IPS DF 6.9 (cell line): ENCODE measurements at regions not wholly inside any gene's neighbourhood (a gene's known extent, or its start where the extent isn't known, plus 50 kb on each side); places are given as distances from the start of the nearest gene placed in this dataset.
"Not testable (repeated sequence)": the region's sequence is repeated elsewhere in the genome, so short reads cannot be mapped to it uniquely, and the experiment has no call there.

Experiments
- DNase-seq: peaks from one replicate; pipeline ENCODE4 v3.0.0-alpha.2; 2013; ENCODE audit warnings: low read depth, low spot score
- H3K27ac ChIP-seq: one replicate; pipeline ENCODE4 v1.5.1; 2013; ENCODE audit warnings: low read length, control low read depth
- H3K27me3 ChIP-seq: 2 replicates; pipeline ENCODE4 v1.6.1; 2013; ENCODE audit warnings: mild to moderate bottlenecking, low read length; ENCODE audit not compliant: control insufficient read depth, insufficient read depth
- H3K36me3 ChIP-seq: 2 replicates; pipeline ENCODE4 v1.6.1; 2013; ENCODE audit warnings: low read length; ENCODE audit not compliant: control insufficient read depth, insufficient read depth
- H3K4me1 ChIP-seq: 2 replicates; pipeline ENCODE4 v1.6.1; 2013; ENCODE audit warnings: low read length; ENCODE audit not compliant: control insufficient read depth, insufficient read depth
- H3K4me3 ChIP-seq: 2 replicates; pipeline ENCODE4 v1.5.1; 2013; ENCODE audit warnings: mild to moderate bottlenecking, low read length
- H3K9me3 ChIP-seq: 2 replicates; pipeline ENCODE4 v1.6.1; 2013; ENCODE audit warnings: low read length, inconsistent platforms; ENCODE audit not compliant: control insufficient read depth, insufficient read depth
- WGBS: extraction: QIAGEN DNeasy Blood & Tissue Kit; methylation state at CpG from one replicate; pipeline ENCODE4 v1.1.7; 2013; ENCODE audit warnings: mixed read lengths, missing lambda C conversion rate; ENCODE audit not compliant: insufficient read length, insufficient coverage; 5-methylcytosine and 5-hydroxymethylcytosine counted together

- no peak overlapping the region for H3K4me3 ChIP-seq
- H3K9me3 ChIP-seq = no peaks in the 10 kb centered on the region
- WGBS = no CpG with 5 or more reads among the region's 4 CpGs
- no peaks in the 10 kb centered on the region for H3K36me3 ChIP-seq
- no peaks in the 10 kb centered on the region for H3K4me1 ChIP-seq
- no peak overlapping the region for H3K27ac ChIP-seq
- H3K27me3 ChIP-seq = no peaks in the 10 kb centered on the region
- no peak for DNase-seq
Measured at GRCh38 chr7:84941936-84942335, 244.9 kb downstream of the SEMA3D start.

- Histone ChIP-seq H3K4me3 (no peak overlapping the region), H3K27ac (no peak overlapping the region), H3K36me3 (no peaks in the 10 kb centered on the region), H3K9me3 (no peaks in the 10 kb centered on the region), H3K4me1 (no peaks in the 10 kb centered on the region), H3K27me3 (no peaks in the 10 kb centered on the region)
- DNase-seq = no peak
- WGBS = no CpG with 5 or more reads among the region's 1 CpG
Measured at GRCh38 chr7:84941291-84941690, 245.6 kb downstream of the SEMA3D start.

- Histone ChIP-seq H3K27ac (no peak overlapping the region), H3K4me1 (no peaks in the 10 kb centered on the region), H3K4me3 (no peak overlapping the region), H3K36me3 (no peaks in the 10 kb centered on the region), H3K27me3 (no peaks in the 10 kb centered on the region), H3K9me3 (no peaks in the 10 kb centered on the region)
- WGBS = no CpG with 5 or more reads among the region's 32 CpGs
- no peak for DNase-seq
Measured at GRCh38 chr7:84939888-84940287, 247.0 kb downstream of the SEMA3D start.

- no peak for DNase-seq
- no CpG with 5 or more reads among the region's 7 CpGs for WGBS
- no peak overlapping the region for H3K4me3 ChIP-seq
Measured at GRCh38 chr7:84939442-84939841, 247.4 kb downstream of the SEMA3D start.

GRCh38 chr7:84924353-84924752, 262.5 kb downstream of the SEMA3D start:
- no peaks in the 10 kb centered on the region for H3K36me3 ChIP-seq
- H3K27ac ChIP-seq = no peak overlapping the region
- H3K9me3 ChIP-seq = no peaks in the 10 kb centered on the region
- no CpG with 5 or more reads among the region's 3 CpGs for whole genome bisulfite sequencing
- no peaks in the 10 kb centered on the region for H3K27me3 ChIP-seq
- no peaks in the 10 kb centered on the region; the same call in 1 of the 2 replicates for H3K4me1 ChIP-seq
- H3K4me3 ChIP-seq = no peak overlapping the region
- DNase-seq = no peak

More at GRCh38 chr7:84939442-84939841, 247.4 kb downstream of the SEMA3D start:
- H3K4me1 ChIP-seq = no peaks in the 10 kb centered on the region
- H3K27ac ChIP-seq = no peak overlapping the region
- no peaks in the 10 kb centered on the region for H3K9me3 ChIP-seq
- no peaks in the 10 kb centered on the region for H3K27me3 ChIP-seq
- no peaks in the 10 kb centered on the region for H3K36me3 ChIP-seq

GRCh38 chr7:84923348-84923747, 263.5 kb downstream of the SEMA3D start:
- Histone ChIP-seq H3K27ac (no peak overlapping the region), H3K9me3 (no peaks in the 10 kb centered on the region), H3K4me1 (no peaks in the 10 kb centered on the region; the same call in 1 of the 2 replicates), H3K4me3 (no peak overlapping the region), H3K36me3 (no peaks in the 10 kb centered on the region), H3K27me3 (no peaks in the 10 kb centered on the region)
- WGBS = no CpG with 5 or more reads among the region's 1 CpG
- no peak for DNase-seq

DNA sequence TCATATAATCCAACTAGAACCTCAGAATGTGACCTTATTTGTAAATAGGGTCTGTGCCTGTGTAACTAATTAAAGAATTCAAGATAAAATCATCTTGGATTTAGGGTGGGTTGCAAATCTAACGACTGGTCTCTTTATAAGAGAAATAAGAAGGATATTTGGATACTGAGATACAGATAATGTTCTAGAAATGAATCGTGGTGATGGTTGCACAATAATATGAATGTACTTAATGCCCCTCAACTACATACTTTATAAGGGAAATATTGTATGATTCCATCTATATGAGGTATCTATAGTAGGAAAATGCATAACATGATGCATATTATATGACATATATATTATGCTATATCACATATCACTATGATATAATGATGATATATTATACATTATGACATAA, 265.7 kb downstream of the SEMA3D start:
- WGBS = no CpG with 5 or more reads among the region's 2 CpGs

GRCh38 chr7:84916973-84917372, 269.9 kb downstream of the SEMA3D start:
- H3K4me3 ChIP-seq, H3K27me3 ChIP-seq, DNase-seq, H3K36me3 ChIP-seq, H3K4me1 ChIP-seq, H3K9me3 ChIP-seq, H3K27ac ChIP-seq: not testable (repeated sequence)
- no CpG with 5 or more reads among the region's 8 CpGs for WGBS

More for the DNA sequence above, 265.7 kb downstream of the SEMA3D start:
- Histone ChIP-seq H3K4me1 (no peaks in the 10 kb centered on the region), H3K27me3 (no peaks in the 10 kb centered on the region), H3K36me3 (no peaks in the 10 kb centered on the region), H3K4me3 (no peak overlapping the region), H3K27ac (no peak overlapping the region), H3K9me3 (no peaks in the 10 kb centered on the region)
- DNase-seq = no peak

DNA sequence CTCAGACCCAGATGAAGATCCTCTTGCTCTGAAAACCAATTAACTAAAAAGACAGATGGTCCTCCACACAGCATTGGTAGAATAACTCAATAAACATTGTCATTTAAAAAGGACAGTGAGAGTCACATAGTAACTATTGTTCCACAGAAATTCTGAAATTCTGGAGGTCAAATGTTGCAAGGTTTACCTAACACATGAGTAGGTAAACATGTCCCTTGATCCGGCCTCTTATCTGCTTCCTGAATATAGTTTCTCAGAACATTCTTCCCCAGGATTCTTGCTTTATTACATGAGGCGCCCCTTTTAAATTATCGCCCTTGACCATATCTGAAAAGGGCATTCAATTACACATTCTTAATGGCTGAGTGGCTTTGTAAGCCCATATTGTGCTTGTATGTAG, 270.7 kb downstream of the SEMA3D start:
- H3K27me3 ChIP-seq = no peaks in the 10 kb centered on the region
- DNase-seq = no peak
- H3K4me3 ChIP-seq = no peak overlapping the region
- no peaks in the 10 kb centered on the region for H3K4me1 ChIP-seq
- no peak overlapping the region for H3K27ac ChIP-seq
- H3K9me3 ChIP-seq = no peaks in the 10 kb centered on the region
- no peaks in the 10 kb centered on the region for H3K36me3 ChIP-seq
- no CpG with 5 or more reads among the region's 3 CpGs for WGBS

DNA sequence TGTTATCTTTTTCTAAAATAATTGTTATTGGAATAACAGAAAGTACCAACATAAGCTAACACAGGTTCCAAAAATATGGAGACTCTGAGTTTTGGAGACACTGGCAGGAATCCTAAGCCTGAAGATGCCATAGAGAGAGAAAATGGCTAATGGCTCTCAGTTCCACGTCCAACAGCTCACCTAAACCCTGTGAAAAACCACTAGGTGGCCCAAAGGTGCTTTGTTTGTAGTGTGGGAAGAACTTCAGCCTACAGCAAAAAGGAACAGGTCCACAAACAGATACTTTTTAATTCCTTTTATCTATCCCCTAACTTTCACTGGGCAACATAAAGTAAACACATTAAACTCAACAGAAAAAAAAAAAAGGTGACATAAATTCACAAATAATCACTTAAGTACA, 272.3 kb downstream of the SEMA3D start:
- Histone ChIP-seq H3K9me3 (no peaks in the 10 kb centered on the region), H3K4me1 (no peaks in the 10 kb centered on the region; the same call in 1 of the 2 replicates), H3K27ac (no peak overlapping the region), H3K27me3 (no peaks in the 10 kb centered on the region), H3K4me3 (no peak overlapping the region), H3K36me3 (no peaks in the 10 kb centered on the region)
- DNase-seq = no peak
- no CpG with 5 or more reads among the region's 1 CpG for WGBS

DNA sequence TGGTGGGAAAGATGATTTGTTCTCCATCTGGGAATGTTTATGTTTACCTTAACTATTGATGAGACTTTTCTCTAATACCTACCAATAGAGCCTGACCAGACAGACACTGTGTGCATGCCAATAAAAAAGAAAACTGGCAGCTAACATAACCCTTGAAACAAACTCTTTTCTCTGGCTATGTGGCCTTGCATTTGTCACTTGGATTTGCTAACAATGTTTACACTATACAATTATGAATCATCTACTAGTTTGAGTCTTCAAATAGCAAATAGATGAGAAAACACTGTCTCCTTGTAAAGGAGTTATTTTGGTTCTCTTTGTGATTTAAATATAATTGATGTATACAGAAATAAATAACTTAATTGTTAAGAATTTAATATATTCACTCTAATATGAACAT, 273.1 kb downstream of the SEMA3D start:
- Histone ChIP-seq H3K27ac (no peak overlapping the region), H3K4me3 (no peak overlapping the region), H3K9me3 (no peaks in the 10 kb centered on the region), H3K4me1 (no peaks in the 10 kb centered on the region; the same call in 1 of the 2 replicates), H3K27me3 (no peaks in the 10 kb centered on the region), H3K36me3 (no peaks in the 10 kb centered on the region)
- no peak for DNase-seq
